Brain microvascular endothelial cell (primary cell): ENCODE measurements at regions not wholly inside any gene's neighbourhood (a gene's known extent, or its start where the extent isn't known, plus 50 kb on each side); places are given as distances from the start of the nearest gene placed in this dataset.

Source experiments
- DNase-seq: peaks from one replicate; pipeline ENCODE4 v3.0.0-alpha.2; 2020
- H3K27ac ChIP-seq: fragments of 250-450 bp; sonication (Bioruptor Pico); 2 replicates; pipeline ENCODE4 v1.5.1; 2020; ENCODE audit warnings: mild to moderate bottlenecking, moderate library complexity
- H3K27me3 ChIP-seq: fragments of 250-450 bp; sonication (Bioruptor Pico); replicated peaks from 2 replicates; pipeline ENCODE4 v1.5.1; 2020; ENCODE audit warnings: mild to moderate bottlenecking
- H3K36me3 ChIP-seq: fragments of 250-450 bp; sonication (Bioruptor Pico); replicated peaks from 2 replicates; pipeline ENCODE4 v1.5.1; 2020; ENCODE audit warnings: mild to moderate bottlenecking
- H3K4me3 ChIP-seq: 2 replicates; pipeline ENCODE4 v1.5.1; 2011; ENCODE audit warnings: low read depth, mild to moderate bottlenecking, control low read depth, low read length, moderate library complexity
- in situ Hi-C: cut with HindIII; loops from 2 replicates; pipeline ENCODE4 v1.10.0; 2017; ENCODE audit warnings: low sequenced_read_pairs, low pct_ligation_motif_present
- TF ChIP-seq, protein P1 (sequence below): IDR thresholded peaks from 2 replicates; pipeline ENCODE4 v1.5.1; 2011; ENCODE audit warnings: low read depth, mild to moderate bottlenecking, moderate library complexity, low read length, control low read depth, inconsistent platforms; ENCODE audit errors: missing control alignments

DNA sequence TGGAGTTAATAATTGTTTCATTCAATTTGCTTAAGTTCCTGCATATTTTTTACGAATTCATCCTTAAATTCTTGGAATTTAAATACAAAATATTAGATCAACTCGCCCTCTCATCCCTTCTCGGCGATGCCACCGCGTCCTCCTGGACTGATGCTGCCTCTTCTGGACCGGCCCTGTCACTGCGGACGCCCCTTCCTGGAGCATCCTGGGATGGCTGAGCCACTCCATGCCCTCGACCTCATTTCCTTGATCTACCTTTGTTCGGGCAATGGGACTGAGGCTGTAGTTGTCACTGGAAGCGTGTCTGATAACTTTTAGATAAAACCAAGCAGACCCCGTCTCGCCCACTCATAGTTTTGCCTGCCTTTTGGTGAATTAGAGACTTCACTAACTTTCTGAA, 283.7 kb downstream of the TEX29 start:
- no peak overlapping the region for H3K27ac ChIP-seq
- no peak overlapping the region for H3K4me3 ChIP-seq
- TF ChIP-seq, protein P1, sequence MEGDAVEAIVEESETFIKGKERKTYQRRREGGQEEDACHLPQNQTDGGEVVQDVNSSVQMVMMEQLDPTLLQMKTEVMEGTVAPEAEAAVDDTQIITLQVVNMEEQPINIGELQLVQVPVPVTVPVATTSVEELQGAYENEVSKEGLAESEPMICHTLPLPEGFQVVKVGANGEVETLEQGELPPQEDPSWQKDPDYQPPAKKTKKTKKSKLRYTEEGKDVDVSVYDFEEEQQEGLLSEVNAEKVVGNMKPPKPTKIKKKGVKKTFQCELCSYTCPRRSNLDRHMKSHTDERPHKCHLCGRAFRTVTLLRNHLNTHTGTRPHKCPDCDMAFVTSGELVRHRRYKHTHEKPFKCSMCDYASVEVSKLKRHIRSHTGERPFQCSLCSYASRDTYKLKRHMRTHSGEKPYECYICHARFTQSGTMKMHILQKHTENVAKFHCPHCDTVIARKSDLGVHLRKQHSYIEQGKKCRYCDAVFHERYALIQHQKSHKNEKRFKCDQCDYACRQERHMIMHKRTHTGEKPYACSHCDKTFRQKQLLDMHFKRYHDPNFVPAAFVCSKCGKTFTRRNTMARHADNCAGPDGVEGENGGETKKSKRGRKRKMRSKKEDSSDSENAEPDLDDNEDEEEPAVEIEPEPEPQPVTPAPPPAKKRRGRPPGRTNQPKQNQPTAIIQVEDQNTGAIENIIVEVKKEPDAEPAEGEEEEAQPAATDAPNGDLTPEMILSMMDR, result no peak
- H3K36me3 ChIP-seq, result no peaks in the 10 kb centered on the region
- no peak for DNase-seq
- no peaks in the 10 kb centered on the region for H3K27me3 ChIP-seq
- in situ Hi-C loops, result no loop called here

DNA sequence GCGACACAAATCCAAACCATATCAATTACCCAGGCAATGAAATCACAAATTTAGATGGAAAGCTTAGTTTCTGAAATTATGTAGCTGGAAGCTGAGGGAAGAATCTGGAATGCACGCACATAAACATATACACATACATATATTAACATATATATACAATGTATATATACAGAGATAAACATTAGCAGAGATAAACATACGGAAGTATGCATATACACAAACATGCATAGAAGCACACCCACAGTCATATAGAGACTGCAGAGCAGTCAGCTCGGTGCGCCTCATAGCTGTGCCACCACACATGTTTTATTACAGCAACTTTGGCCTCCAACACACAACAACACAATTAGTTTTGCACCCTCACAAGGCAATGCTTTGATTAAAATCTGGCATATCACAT, 288.1 kb downstream of the TEX29 start:
- TF ChIP-seq, protein P1, result no peak
- in situ Hi-C loops, result no loop called here

DNA sequence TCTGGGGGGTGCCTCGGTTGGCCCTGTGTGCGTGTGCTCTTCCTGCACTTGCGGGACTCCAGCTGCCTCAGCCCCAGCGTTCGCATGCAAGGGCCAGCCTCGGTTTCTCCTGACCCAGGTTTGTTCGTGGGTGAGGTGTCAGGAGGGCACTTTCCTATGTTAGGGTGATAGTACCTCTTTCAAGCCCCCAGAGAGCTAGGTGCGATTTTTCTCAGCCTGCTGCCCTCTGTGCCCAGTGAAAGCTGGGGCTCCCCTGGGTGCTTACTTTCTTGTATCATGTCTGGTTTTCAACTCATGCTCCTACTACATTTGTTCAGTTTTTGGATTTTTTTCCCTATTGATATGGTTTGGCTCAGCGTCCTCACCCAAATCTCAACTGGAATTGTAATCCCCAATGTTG, 289.2 kb downstream of the TEX29 start:
- Histone ChIP-seq H3K27ac (no peak overlapping the region), H3K36me3 (no peaks in the 10 kb centered on the region), H3K4me3 (no peak overlapping the region), H3K27me3 (no peaks in the 10 kb centered on the region)
- DNase-seq, result no peak
- TF ChIP-seq, protein P1, result no peak
- in situ Hi-C loops, result no loop called here

More for the DNA sequence above, 288.1 kb downstream of the TEX29 start:
- Histone ChIP-seq H3K4me3 (no peak overlapping the region), H3K27me3 (no peaks in the 10 kb centered on the region), H3K36me3 (no peaks in the 10 kb centered on the region), H3K27ac (no peak overlapping the region)
- DNase-seq, result no peak

DNA sequence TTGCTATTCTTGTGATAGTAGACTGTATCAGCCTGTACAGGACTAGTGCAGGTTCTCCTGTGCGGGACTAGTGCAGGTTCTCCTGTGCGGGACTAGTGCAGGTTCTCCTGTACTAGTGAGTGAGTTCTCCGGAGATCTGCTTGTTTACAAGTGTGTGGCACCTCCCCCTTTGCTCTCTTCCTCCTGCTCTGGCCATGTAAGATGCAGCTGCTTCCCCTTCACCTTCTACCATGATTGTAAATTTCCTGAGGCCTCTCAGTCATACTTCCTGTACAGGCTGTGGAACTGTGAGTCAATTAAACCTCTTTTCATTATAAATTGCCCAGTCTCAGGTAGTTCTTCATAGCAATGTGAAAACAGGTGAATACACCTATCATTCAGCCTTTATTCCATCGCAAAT, 289.6 kb downstream of the TEX29 start:
- TF ChIP-seq, protein P1, result no peak
- Histone ChIP-seq H3K4me3 (no peak overlapping the region), H3K27me3 (no peaks in the 10 kb centered on the region), H3K36me3 (no peaks in the 10 kb centered on the region), H3K27ac (no peak overlapping the region)
- no peak for DNase-seq
- in situ Hi-C loops, result no loop called here

DNA sequence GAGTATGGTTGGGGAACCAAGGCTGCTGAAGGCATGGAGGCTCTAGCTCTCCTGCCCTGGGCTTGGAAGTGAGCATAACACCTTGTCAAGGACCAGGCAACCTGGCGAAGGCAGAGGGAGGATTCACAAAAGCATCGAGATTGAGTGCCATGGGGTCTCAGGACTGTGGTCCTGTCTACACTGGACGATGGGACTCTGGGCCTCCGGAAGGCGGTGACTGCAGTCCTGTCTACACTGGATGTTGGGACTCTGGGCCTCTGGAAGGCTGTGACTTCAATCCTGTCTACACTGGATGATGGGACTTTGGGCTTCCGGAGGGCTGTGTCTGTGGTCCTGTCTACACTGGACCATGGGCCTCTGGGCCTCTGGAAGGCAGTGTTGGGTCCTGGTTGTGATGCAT, 290.4 kb downstream of the TEX29 start:
- H3K36me3 ChIP-seq, result no peaks in the 10 kb centered on the region
- no peak overlapping the region for H3K4me3 ChIP-seq
- H3K27ac ChIP-seq, result no peak overlapping the region
- H3K27me3 ChIP-seq, result no peaks in the 10 kb centered on the region
- in situ Hi-C loops, result no loop called here
- TF ChIP-seq, protein P1, result no peak
- no peak for DNase-seq

DNA sequence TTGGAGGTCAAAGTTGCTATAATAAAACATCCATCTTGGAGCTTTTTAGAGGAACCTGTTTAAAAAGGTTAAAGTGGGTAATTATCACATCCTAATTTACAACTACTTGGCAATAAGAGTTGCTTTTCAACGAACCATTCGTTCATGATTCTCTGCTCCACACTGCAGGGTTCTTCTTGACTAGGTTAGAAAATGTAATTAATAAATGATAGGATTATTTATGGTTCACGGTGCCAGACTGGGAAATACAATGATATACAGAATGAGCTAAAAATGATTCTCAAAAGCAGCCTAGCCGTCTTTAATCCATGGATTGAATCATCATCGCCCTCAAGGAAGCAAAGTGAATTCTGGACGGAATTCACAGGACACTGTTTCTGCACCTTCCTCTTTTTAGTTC, 291.2 kb downstream of the TEX29 start:
- TF ChIP-seq, protein P1, result no peak
- in situ Hi-C loops, result no loop called here
- no peak overlapping the region for H3K4me3 ChIP-seq
- no peaks in the 10 kb centered on the region for H3K27me3 ChIP-seq
- no peak overlapping the region for H3K27ac ChIP-seq
- no peaks in the 10 kb centered on the region for H3K36me3 ChIP-seq
- DNase-seq, result no peak
